BLaER1 treated with 17β-estradiol and CSF1 and Interleukin-3, amounts not matched to agents 10 nM and 100 nM (cell line): ENCODE measurements at regions not wholly inside any gene's neighbourhood (a gene's known extent, or its start where the extent isn't known, plus 50 kb on each side); places are given as distances from the start of the nearest gene placed in this dataset.
A peak's percentile ranks its signal among the peaks of the same experiment; 100 is the strongest.

Source experiments
- H3K27ac ChIP-seq, 11 experiments: shearing (Covaris generic); formaldehyde crosslinking; 2 replicates each; pipeline ENCODE4 v1.8.1; 2022
- H3K27me3 ChIP-seq, 11 experiments: shearing (Covaris generic); formaldehyde crosslinking; 2 replicates each; pipeline ENCODE4 v1.8.1; 2022
- H3K36me3 ChIP-seq, 11 experiments: shearing (Covaris generic); formaldehyde crosslinking; 2 replicates each; pipeline ENCODE4 v1.8.1; 2022
- H3K4me1 ChIP-seq, 10 experiments: shearing (Covaris generic); formaldehyde crosslinking; 2 replicates each; pipeline ENCODE4 v1.8.1; 2022
- H3K4me2 ChIP-seq, 11 experiments: shearing (Covaris generic); formaldehyde crosslinking; 2 replicates each; pipeline ENCODE4 v1.8.1; 2022
- H3K4me3 ChIP-seq, 10 experiments: shearing (Covaris generic); formaldehyde crosslinking; 2 replicates each; pipeline ENCODE4 v1.8.1; 2022
- H3K9ac ChIP-seq, 11 experiments: shearing (Covaris generic); formaldehyde crosslinking; 2 replicates each; pipeline ENCODE4 v1.8.1; 2022
- H3K9me3 ChIP-seq, 11 experiments: shearing (Covaris generic); formaldehyde crosslinking; replicated peaks in 1 of 11; 2 replicates each; pipeline ENCODE4 v1.8.1; 2022
- H4K20me1 ChIP-seq, 11 experiments: shearing (Covaris generic); formaldehyde crosslinking; 2 replicates each; pipeline ENCODE4 v1.8.1; 2022
- Cebpa-rat ChIP-seq, 11 experiments: shearing (Covaris generic); IDR thresholded peaks; 2 replicates each; pipeline ENCODE4 v1.8.1; 2022

GRCh38 chr16:7853197-7853596 lies 520.6 kb downstream of the RBFOX1 start:
- H3K4me3 ChIP-seq: no peak overlapping the region
- H3K9ac ChIP-seq: no peak overlapping the region
- TF ChIP-seq Cebpa-rat (IDR thresholded peaks at IDR 0.05): no peak
- no peak overlapping the region for H3K27ac ChIP-seq
- peaks cover 0 to 12% (median 0%) of the 10 kb centered on the region in 11 experiments; a peak in 3 of 22 replicates for H3K9me3 ChIP-seq
- no peaks in the 10 kb centered on the region for H3K4me1 ChIP-seq
- H3K4me2 ChIP-seq: no peak overlapping the region
- no peaks in the 10 kb centered on the region for H3K27me3 ChIP-seq
- H4K20me1 ChIP-seq: no peaks in the 10 kb centered on the region
- no peaks in the 10 kb centered on the region for H3K36me3 ChIP-seq

GRCh38 chr16:7849841-7850240 lies 517.2 kb downstream of the RBFOX1 start:
- H3K4me2 ChIP-seq: no peak overlapping the region
- H3K4me1 ChIP-seq: peaks cover 0 to 10% (median 0%) of the 10 kb centered on the region in 10 experiments; a peak in 6 of 20 replicates
- H3K27ac ChIP-seq: no peak overlapping the region
- no peaks in the 10 kb centered on the region for H4K20me1 ChIP-seq
- no peaks in the 10 kb centered on the region for H3K27me3 ChIP-seq
- peaks cover 0 to 22% (median 0%) of the 10 kb centered on the region in 11 experiments; a peak in 3 of 22 replicates for H3K9me3 ChIP-seq
- no peaks in the 10 kb centered on the region for H3K36me3 ChIP-seq
- H3K4me3 ChIP-seq: no peak overlapping the region
- no peak overlapping the region for H3K9ac ChIP-seq
- no peak for TF ChIP-seq Cebpa-rat (IDR thresholded peaks at IDR 0.05)

GRCh38 chr16:7843261-7843660 lies 510.6 kb downstream of the RBFOX1 start:
- Histone ChIP-seq H3K9me3 (peaks cover 0 to 10% (median 0%) of the 10 kb centered on the region in 11 experiments; a peak in 3 of 22 replicates), H3K9ac (no peak overlapping the region), H3K4me2 (peak overlapping the region in 3 of 11 experiments; percentile 5 to 71 (median 31); a peak in 5 of 22 replicates), H3K27me3 (no peaks in the 10 kb centered on the region), H4K20me1 (no peaks in the 10 kb centered on the region), H3K27ac (no peak overlapping the region), H3K36me3 (no peaks in the 10 kb centered on the region), H3K4me3 (no peak overlapping the region), H3K4me1 (peaks cover 0 to 39% (median 0%) of the 10 kb centered on the region in 10 experiments; a peak in 7 of 20 replicates)
- no peak for TF ChIP-seq Cebpa-rat (IDR thresholded peaks at IDR 0.05)

GRCh38 chr16:7839568-7839967 lies 506.9 kb downstream of the RBFOX1 start:
- TF ChIP-seq Cebpa-rat (IDR thresholded peaks at IDR 0.05): no peak
- no peaks in the 10 kb centered on the region for H4K20me1 ChIP-seq
- no peak overlapping the region for H3K4me2 ChIP-seq
- no peaks in the 10 kb centered on the region for H3K27me3 ChIP-seq
- peaks cover 0 to 27% (median 0%) of the 10 kb centered on the region in 10 experiments; a peak in 7 of 20 replicates for H3K4me1 ChIP-seq
- no peaks in the 10 kb centered on the region; a peak in 1 of 22 replicates for H3K9me3 ChIP-seq
- H3K9ac ChIP-seq: no peak overlapping the region
- H3K4me3 ChIP-seq: no peak overlapping the region
- no peak overlapping the region for H3K27ac ChIP-seq
- H3K36me3 ChIP-seq: no peaks in the 10 kb centered on the region

- Histone ChIP-seq H3K4me2 (no peak overlapping the region), H3K9ac (no peak overlapping the region), H3K36me3 (no peaks in the 10 kb centered on the region), H3K4me3 (no peak overlapping the region), H3K9me3 (no peaks in the 10 kb centered on the region), H4K20me1 (no peaks in the 10 kb centered on the region), H3K27ac (no peak overlapping the region), H3K27me3 (no peaks in the 10 kb centered on the region), H3K4me1 (no peaks in the 10 kb centered on the region)
- TF ChIP-seq Cebpa-rat (IDR thresholded peaks at IDR 0.05): no peak
Observed at GRCh38 chr16:7834771-7835431, 502.3 kb downstream of the RBFOX1 start.

GRCh38 chr16:7820816-7821215 lies 488.2 kb downstream of the RBFOX1 start:
- H3K4me3 ChIP-seq: no peak overlapping the region
- no peaks in the 10 kb centered on the region for H4K20me1 ChIP-seq
- H3K27me3 ChIP-seq: no peaks in the 10 kb centered on the region
- H3K4me1 ChIP-seq: no peaks in the 10 kb centered on the region
- no peak overlapping the region for H3K27ac ChIP-seq
- H3K4me2 ChIP-seq: no peak overlapping the region
- no peaks in the 10 kb centered on the region for H3K9me3 ChIP-seq
- H3K36me3 ChIP-seq: no peaks in the 10 kb centered on the region
- H3K9ac ChIP-seq: no peak overlapping the region
- no peak for TF ChIP-seq Cebpa-rat (IDR thresholded peaks at IDR 0.05)

- no peak overlapping the region for H3K4me2 ChIP-seq
- H3K9me3 ChIP-seq: no peaks in the 10 kb centered on the region
Observed at GRCh38 chr16:7805686-7806396, 473.2 kb downstream of the RBFOX1 start.

GRCh38 chr16:7804635-7805195 lies 472.1 kb downstream of the RBFOX1 start:
- no peaks in the 10 kb centered on the region for H3K27me3 ChIP-seq
- H3K4me2 ChIP-seq: no peak overlapping the region
- TF ChIP-seq Cebpa-rat (IDR thresholded peaks at IDR 0.05): no peak

More at GRCh38 chr16:7805686-7806396, 473.2 kb downstream of the RBFOX1 start:
- Histone ChIP-seq H3K9ac (no peak overlapping the region), H3K27ac (no peak overlapping the region), H3K36me3 (no peaks in the 10 kb centered on the region), H3K4me1 (no peaks in the 10 kb centered on the region), H4K20me1 (no peaks in the 10 kb centered on the region), H3K4me3 (no peak overlapping the region), H3K27me3 (no peaks in the 10 kb centered on the region)
- TF ChIP-seq Cebpa-rat (IDR thresholded peaks at IDR 0.05): no peak

GRCh38 chr16:7792346-7792745 lies 459.7 kb downstream of the RBFOX1 start:
- Histone ChIP-seq H3K27me3 (no peaks in the 10 kb centered on the region), H4K20me1 (no peaks in the 10 kb centered on the region), H3K4me1 (no peaks in the 10 kb centered on the region), H3K9ac (no peak overlapping the region), H3K4me3 (no peak overlapping the region), H3K9me3 (no peaks in the 10 kb centered on the region), H3K4me2 (no peak overlapping the region), H3K36me3 (no peaks in the 10 kb centered on the region), H3K27ac (no peak overlapping the region)
- TF ChIP-seq Cebpa-rat (IDR thresholded peaks at IDR 0.05): no peak

More at GRCh38 chr16:7804635-7805195, 472.1 kb downstream of the RBFOX1 start:
- Histone ChIP-seq H3K9me3 (no peaks in the 10 kb centered on the region), H4K20me1 (no peaks in the 10 kb centered on the region), H3K4me3 (no peak overlapping the region), H3K36me3 (no peaks in the 10 kb centered on the region), H3K4me1 (no peaks in the 10 kb centered on the region), H3K9ac (no peak overlapping the region), H3K27ac (no peak overlapping the region)
